ENCODE measurements at regions not wholly inside any gene's neighbourhood (a gene's known extent, or its start where the extent isn't known, plus 50 kb on each side); places are given as distances from the start of the nearest gene placed in this dataset.

GRCh38 chr16:56122251-56122650 lies 69.0 kb upstream of the GNAO1 start:
- H3K4me3 Mint-ChIP-seq (ENCODE audit: unreplicated experiment) = no peak overlapping the region
- H3K36me3 Mint-ChIP-seq (ENCODE audit: low read depth, unreplicated experiment) = no peaks in the 10 kb centered on the region
- H3K27ac Mint-ChIP-seq (ENCODE audit: unreplicated experiment) = no peak overlapping the region
- TF ChIP-seq, protein P1, sequence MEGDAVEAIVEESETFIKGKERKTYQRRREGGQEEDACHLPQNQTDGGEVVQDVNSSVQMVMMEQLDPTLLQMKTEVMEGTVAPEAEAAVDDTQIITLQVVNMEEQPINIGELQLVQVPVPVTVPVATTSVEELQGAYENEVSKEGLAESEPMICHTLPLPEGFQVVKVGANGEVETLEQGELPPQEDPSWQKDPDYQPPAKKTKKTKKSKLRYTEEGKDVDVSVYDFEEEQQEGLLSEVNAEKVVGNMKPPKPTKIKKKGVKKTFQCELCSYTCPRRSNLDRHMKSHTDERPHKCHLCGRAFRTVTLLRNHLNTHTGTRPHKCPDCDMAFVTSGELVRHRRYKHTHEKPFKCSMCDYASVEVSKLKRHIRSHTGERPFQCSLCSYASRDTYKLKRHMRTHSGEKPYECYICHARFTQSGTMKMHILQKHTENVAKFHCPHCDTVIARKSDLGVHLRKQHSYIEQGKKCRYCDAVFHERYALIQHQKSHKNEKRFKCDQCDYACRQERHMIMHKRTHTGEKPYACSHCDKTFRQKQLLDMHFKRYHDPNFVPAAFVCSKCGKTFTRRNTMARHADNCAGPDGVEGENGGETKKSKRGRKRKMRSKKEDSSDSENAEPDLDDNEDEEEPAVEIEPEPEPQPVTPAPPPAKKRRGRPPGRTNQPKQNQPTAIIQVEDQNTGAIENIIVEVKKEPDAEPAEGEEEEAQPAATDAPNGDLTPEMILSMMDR (IDR thresholded peaks at IDR 0.05; ENCODE audit: unreplicated experiment) = no peak
- no peak for DNase-seq (ENCODE audit: low spot score)
- H3K27me3 Mint-ChIP-seq (ENCODE audit: unreplicated experiment) = no peaks in the 10 kb centered on the region
- H3K9me3 Mint-ChIP-seq (ENCODE audit: unreplicated experiment) = no peaks in the 10 kb centered on the region
- H3K4me1 Mint-ChIP-seq (ENCODE audit: unreplicated experiment) = peaks cover 6% of the 10 kb centered on the region

DNA sequence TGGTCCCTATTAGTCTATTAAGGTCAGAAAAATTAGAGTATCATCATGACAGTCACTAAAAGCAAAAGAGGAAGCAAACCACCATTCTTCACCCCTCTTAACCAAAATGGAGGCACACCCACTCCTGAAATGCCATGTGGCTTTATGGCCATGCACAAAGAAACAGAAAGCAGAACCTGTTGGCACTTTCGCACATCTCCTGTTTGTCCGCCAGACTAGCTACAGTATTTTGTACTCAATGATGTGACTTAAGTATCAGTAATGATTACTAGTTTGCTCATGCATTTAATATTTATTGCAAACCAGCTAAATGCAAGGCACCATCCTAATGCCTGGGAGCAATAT lies 70.2 kb upstream of the GNAO1 start:
- H3K27me3 Mint-ChIP-seq (ENCODE audit: unreplicated experiment) = no peaks in the 10 kb centered on the region
- no peaks in the 10 kb centered on the region for H3K9me3 Mint-ChIP-seq (ENCODE audit: unreplicated experiment)
- H3K27ac Mint-ChIP-seq (ENCODE audit: unreplicated experiment) = no peak overlapping the region
- no peak for DNase-seq (ENCODE audit: low spot score)
- peaks cover 9% of the 10 kb centered on the region for H3K4me1 Mint-ChIP-seq (ENCODE audit: unreplicated experiment)
- TF ChIP-seq, protein P1 (IDR thresholded peaks at IDR 0.05; ENCODE audit: unreplicated experiment) = no peak
- no peaks in the 10 kb centered on the region for H3K36me3 Mint-ChIP-seq (ENCODE audit: low read depth, unreplicated experiment)
- no peak overlapping the region for H3K4me3 Mint-ChIP-seq (ENCODE audit: unreplicated experiment)

- DNase-seq (ENCODE audit: low spot score) = no peak
- Mint-ChIP-seq H3K4me3 (ENCODE audit: unreplicated experiment) (no peak overlapping the region), H3K4me1 (ENCODE audit: unreplicated experiment) (peaks cover 11% of the 10 kb centered on the region), H3K9me3 (ENCODE audit: unreplicated experiment) (no peaks in the 10 kb centered on the region), H3K27me3 (ENCODE audit: unreplicated experiment) (no peaks in the 10 kb centered on the region), H3K36me3 (ENCODE audit: low read depth, unreplicated experiment) (no peaks in the 10 kb centered on the region), H3K27ac (ENCODE audit: unreplicated experiment) (no peak overlapping the region)
- TF ChIP-seq, protein P1 (IDR thresholded peaks at IDR 0.05; ENCODE audit: unreplicated experiment) = no peak
Observed at GRCh38 chr16:56120447-56121155, 70.7 kb upstream of the GNAO1 start.

GRCh38 chr16:56119133-56119532 lies 72.2 kb upstream of the GNAO1 start:
- Mint-ChIP-seq H3K27me3 (ENCODE audit: unreplicated experiment) (no peaks in the 10 kb centered on the region), H3K27ac (ENCODE audit: unreplicated experiment) (no peak overlapping the region), H3K4me3 (ENCODE audit: unreplicated experiment) (no peak overlapping the region), H3K36me3 (ENCODE audit: low read depth, unreplicated experiment) (no peaks in the 10 kb centered on the region), H3K9me3 (ENCODE audit: unreplicated experiment) (no peaks in the 10 kb centered on the region), H3K4me1 (ENCODE audit: unreplicated experiment) (peaks cover 4% of the 10 kb centered on the region)
- no peak for DNase-seq (ENCODE audit: low spot score)
- TF ChIP-seq, protein P1 (IDR thresholded peaks at IDR 0.05; ENCODE audit: unreplicated experiment) = no peak

DNA sequence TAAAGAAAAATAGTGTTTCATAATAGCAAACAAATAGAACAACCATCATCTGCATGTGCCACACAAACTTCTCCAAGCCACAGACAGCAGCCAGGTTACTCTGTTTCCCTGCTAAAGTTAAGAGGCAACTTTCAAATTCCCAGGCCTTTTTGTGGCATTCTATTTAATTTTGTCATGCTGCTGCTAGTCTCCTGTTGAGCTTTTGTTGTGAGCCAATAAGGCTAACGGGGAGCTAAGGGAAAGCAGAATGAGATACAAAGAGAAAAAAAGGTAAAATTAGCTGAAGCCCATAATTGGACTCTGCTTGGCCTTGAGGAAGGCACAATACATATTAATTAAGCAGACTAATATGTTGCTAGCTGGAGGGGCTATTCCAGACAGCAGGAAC lies 74.7 kb upstream of the GNAO1 start:
- H3K9me3 Mint-ChIP-seq (ENCODE audit: unreplicated experiment) = no peaks in the 10 kb centered on the region
- H3K27ac Mint-ChIP-seq (ENCODE audit: unreplicated experiment) = peak overlapping the region; percentile 75
- no peaks in the 10 kb centered on the region for H3K27me3 Mint-ChIP-seq (ENCODE audit: unreplicated experiment)
- H3K4me1 Mint-ChIP-seq (ENCODE audit: unreplicated experiment) = peaks cover 17% of the 10 kb centered on the region
- no peak for DNase-seq (ENCODE audit: low spot score)
- H3K36me3 Mint-ChIP-seq (ENCODE audit: low read depth, unreplicated experiment) = no peaks in the 10 kb centered on the region
- H3K4me3 Mint-ChIP-seq (ENCODE audit: unreplicated experiment) = no peak overlapping the region
- TF ChIP-seq, protein P1 (IDR thresholded peaks at IDR 0.05; ENCODE audit: unreplicated experiment) = no peak
